Peyer's patch (tissue), 4 donors: ENCODE measurements at regions not wholly inside any gene's neighbourhood (a gene's known extent, or its start where the extent isn't known, plus 50 kb on each side); places are given as distances from the start of the nearest gene placed in this dataset.

Experiments
- DNase-seq, 3 donors: peaks; one replicate each; pipeline ENCODE4 v3.0.0-alpha.2; 2017 to 2019
- H3K27ac ChIP-seq, 4 donors: fragments of 200-600 bp; sonication (generic); one replicate each; pipeline ENCODE4 v1.5.1; 2016 to 2019
- H3K27me3 ChIP-seq, 2 donors: fragments of 200-600 bp; sonication (generic); one replicate each; pipeline ENCODE4 v1.5.1; 2019
- H3K36me3 ChIP-seq, 3 donors: fragments of 200-600 bp; sonication (generic); one replicate each; pipeline ENCODE4 v1.5.1; 2016 to 2019
- H3K4me1 ChIP-seq, 4 donors: fragments of 200-600 bp; sonication (generic); one replicate each; pipeline ENCODE4 v1.5.1; 2016 to 2019
- H3K4me3 ChIP-seq, 4 donors: fragments of 200-600 bp; sonication (generic); 1 replicate in 3 of 4; 2 replicates in 1 of 4; pipeline ENCODE4 v1.5.1; 2016 to 2019; ENCODE audit warnings: mild to moderate bottlenecking in 1 of 4
- H3K9me3 ChIP-seq, 4 donors: fragments of 200-600 bp; sonication (generic); one replicate each; pipeline ENCODE4 v1.5.1; 2016 to 2019; ENCODE audit warnings: mild to moderate bottlenecking in 1 of 4
- POLR2A ChIP-seq, 2 donors: fragments of 450-650 bp; IDR thresholded peaks; one replicate each; pipeline ENCODE4 v1.5.1; 2017; ENCODE audit warnings: antibody characterized with exemption in 2 of 2, mild to moderate bottlenecking in 2 of 2, moderate library complexity in 2 of 2
- TF ChIP-seq, protein P1 (sequence below), 6 experiments: fragments of 450-650 bp in 4 of 6; fragments of 200-600 bp in 2 of 6; sonication (generic) in 1 of 6; IDR thresholded peaks; one replicate each; pipeline ENCODE4 v1.5.1; 2017 to 2019; ENCODE audit warnings: antibody characterized with exemption in 6 of 6, mild to moderate bottlenecking in 3 of 6, moderate library complexity in 1 of 6

DNA sequence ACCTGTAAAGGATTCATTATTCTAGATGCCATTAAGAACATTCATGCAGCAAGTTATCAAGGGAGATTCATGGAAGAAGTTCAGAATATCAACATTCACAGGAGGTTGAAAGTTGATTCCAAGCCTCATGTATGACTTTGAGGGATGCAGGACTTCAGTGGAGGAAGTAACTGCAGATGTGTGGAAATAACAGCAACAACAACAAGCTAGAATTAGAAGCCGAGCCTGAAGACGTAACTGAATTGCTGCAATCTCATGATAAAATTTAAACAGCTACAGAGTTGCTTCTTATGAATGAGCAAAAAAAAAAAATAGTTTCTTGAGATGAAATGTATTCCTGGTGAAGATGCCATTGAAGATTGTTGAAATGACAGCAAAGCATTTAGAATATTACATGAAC is 73.3 kb upstream of the NXT1 start:
- no peaks in the 10 kb centered on the region for H3K4me1 ChIP-seq
- TF ChIP-seq, protein P1, sequence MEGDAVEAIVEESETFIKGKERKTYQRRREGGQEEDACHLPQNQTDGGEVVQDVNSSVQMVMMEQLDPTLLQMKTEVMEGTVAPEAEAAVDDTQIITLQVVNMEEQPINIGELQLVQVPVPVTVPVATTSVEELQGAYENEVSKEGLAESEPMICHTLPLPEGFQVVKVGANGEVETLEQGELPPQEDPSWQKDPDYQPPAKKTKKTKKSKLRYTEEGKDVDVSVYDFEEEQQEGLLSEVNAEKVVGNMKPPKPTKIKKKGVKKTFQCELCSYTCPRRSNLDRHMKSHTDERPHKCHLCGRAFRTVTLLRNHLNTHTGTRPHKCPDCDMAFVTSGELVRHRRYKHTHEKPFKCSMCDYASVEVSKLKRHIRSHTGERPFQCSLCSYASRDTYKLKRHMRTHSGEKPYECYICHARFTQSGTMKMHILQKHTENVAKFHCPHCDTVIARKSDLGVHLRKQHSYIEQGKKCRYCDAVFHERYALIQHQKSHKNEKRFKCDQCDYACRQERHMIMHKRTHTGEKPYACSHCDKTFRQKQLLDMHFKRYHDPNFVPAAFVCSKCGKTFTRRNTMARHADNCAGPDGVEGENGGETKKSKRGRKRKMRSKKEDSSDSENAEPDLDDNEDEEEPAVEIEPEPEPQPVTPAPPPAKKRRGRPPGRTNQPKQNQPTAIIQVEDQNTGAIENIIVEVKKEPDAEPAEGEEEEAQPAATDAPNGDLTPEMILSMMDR (IDR thresholded peaks at IDR 0.05): no peak
- no peak for TF ChIP-seq POLR2A (IDR thresholded peaks at IDR 0.05)
- no peaks in the 10 kb centered on the region for H3K27me3 ChIP-seq
- no peaks in the 10 kb centered on the region for H3K36me3 ChIP-seq
- H3K27ac ChIP-seq: no peak overlapping the region
- DNase-seq: no peak
- no peak overlapping the region for H3K4me3 ChIP-seq
- H3K9me3 ChIP-seq: no peaks in the 10 kb centered on the region

GRCh38 chr20:23273776-23274175 is 76.8 kb upstream of the NXT1 start:
- Histone ChIP-seq H3K4me1 (no peaks in the 10 kb centered on the region), H3K9me3 (no peaks in the 10 kb centered on the region), H3K4me3 (no peak overlapping the region), H3K27ac (no peak overlapping the region), H3K36me3 (no peaks in the 10 kb centered on the region), H3K27me3 (no peaks in the 10 kb centered on the region)
- TF ChIP-seq POLR2A (IDR thresholded peaks at IDR 0.05): no peak
- TF ChIP-seq, protein P1 (IDR thresholded peaks at IDR 0.05): no peak
- no peak for DNase-seq

DNA sequence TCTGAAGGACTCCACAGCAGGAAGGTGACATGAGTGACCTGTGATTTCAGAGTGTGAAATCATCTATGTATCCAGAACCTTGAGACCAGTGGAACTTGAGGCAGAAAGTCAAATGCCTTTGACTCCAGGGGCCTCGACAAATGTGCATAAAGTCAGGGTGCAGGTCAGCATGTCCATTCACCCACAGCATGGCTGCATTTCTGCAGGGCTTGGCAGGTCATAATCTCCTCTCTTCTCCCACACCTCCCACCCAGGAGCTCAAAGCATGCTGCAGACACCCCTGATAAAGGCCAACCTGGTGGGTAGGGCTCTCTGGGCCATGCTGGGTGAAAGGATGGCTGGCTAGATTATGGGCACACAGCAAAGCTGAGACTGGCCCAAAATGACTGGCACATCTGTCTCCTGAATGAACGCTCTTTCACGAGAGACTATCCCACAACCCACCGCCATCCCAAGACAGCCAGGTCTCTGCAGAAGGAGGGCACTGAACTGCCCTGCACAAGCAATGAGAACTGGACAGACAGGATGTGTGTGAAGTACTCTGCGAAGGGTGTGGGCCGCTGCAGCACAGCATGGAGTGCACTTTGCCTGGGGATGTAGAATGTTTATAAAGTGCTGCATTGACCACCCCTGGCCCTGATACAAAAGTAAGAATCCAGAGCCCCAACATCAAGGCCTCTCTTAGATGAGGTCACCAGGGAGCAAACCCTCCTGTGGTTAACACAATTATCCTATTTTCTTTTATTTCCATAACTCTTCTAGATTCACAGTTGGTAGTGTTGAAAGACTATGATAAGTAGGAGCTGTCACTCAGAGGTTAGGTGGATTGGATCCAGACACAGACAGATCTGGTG is 78.2 kb upstream of the NXT1 start:
- H3K27me3 ChIP-seq: no peaks in the 10 kb centered on the region
- no peak overlapping the region for H3K4me3 ChIP-seq
- H3K36me3 ChIP-seq: no peaks in the 10 kb centered on the region
- DNase-seq: no peak
- TF ChIP-seq POLR2A (IDR thresholded peaks at IDR 0.05): no peak
- TF ChIP-seq, protein P1 (IDR thresholded peaks at IDR 0.05): no peak
- H3K27ac ChIP-seq: no peak overlapping the region
- H3K9me3 ChIP-seq: no peaks in the 10 kb centered on the region
- no peaks in the 10 kb centered on the region for H3K4me1 ChIP-seq

DNA sequence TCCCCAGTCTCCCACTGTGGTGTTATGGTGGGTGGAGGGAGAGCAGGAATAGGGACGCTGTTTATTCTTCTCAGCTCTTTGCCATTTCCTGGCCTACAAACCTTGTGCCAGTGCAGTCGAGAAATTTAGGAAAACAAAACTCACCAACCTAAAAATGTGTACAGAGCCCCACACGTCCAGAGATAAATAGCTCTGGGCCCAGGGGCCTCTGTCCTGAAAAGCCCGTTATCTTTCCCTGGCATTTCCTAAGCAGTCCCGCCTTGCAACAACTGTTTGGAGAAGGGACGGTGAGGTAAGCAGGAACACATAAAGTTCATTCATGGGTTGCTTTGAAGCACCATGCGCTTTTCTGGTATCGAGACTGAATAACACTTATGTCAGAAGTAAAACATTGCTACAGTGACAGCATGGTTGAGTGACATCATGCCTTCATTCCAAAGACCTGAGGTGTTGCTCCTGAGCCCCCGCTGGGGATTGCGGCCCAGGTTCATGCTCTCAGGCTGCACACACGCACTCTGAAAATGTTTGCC is 80.1 kb upstream of the NXT1 start:
- Histone ChIP-seq H3K27ac (peak overlapping the region in 1 of 4 donors; percentile 61), H3K4me1 (no peaks in the 10 kb centered on the region), H3K4me3 (no peak overlapping the region), H3K27me3 (no peaks in the 10 kb centered on the region), H3K36me3 (no peaks in the 10 kb centered on the region), H3K9me3 (no peaks in the 10 kb centered on the region)
- no peak for DNase-seq
- no peak for TF ChIP-seq POLR2A (IDR thresholded peaks at IDR 0.05)
- TF ChIP-seq, protein P1 (IDR thresholded peaks at IDR 0.05): no peak

DNA sequence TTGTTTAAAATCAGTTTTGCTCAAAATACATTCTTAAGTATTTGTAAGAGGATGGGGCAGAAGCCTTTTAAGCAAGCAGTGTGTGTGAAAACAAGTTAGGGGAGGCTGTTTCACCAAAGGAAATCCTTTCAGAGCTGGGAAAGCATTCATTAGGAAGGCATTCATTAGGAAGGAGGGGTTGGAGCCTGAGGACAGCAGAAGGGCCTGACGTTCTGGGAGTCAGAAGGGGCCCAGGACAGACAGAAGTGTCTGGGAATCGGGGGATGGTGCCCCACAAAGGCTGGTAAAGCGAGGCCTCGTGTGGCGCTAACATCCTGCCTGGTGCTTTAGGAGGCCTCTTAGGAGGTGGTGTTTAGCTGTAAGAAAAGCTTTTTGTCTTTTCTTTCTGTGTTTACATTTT is 80.6 kb upstream of the NXT1 start:
- TF ChIP-seq, protein P1 (IDR thresholded peaks at IDR 0.05): no peak
- no peak for TF ChIP-seq POLR2A (IDR thresholded peaks at IDR 0.05)
- Histone ChIP-seq H3K27me3 (no peaks in the 10 kb centered on the region), H3K36me3 (no peaks in the 10 kb centered on the region), H3K27ac (peak overlapping the region in 1 of 4 donors; percentile 61), H3K4me3 (no peak overlapping the region), H3K9me3 (no peaks in the 10 kb centered on the region), H3K4me1 (no peaks in the 10 kb centered on the region)
- DNase-seq: no peak
